GM18498 (cell line): ENCODE measurements at regions not wholly inside any gene's neighbourhood (a gene's known extent, or its start where the extent isn't known, plus 50 kb on each side); places are given as distances from the start of the nearest gene placed in this dataset.

Source experiments
- ATAC-seq: cut with Tn5 transposase; IDR thresholded peaks from one replicate; pipeline ENCODE4 v1.9.1; 2021; ENCODE audit warnings: mild to moderate bottlenecking, moderate library complexity; ENCODE audit not compliant: unreplicated experiment

DNA sequence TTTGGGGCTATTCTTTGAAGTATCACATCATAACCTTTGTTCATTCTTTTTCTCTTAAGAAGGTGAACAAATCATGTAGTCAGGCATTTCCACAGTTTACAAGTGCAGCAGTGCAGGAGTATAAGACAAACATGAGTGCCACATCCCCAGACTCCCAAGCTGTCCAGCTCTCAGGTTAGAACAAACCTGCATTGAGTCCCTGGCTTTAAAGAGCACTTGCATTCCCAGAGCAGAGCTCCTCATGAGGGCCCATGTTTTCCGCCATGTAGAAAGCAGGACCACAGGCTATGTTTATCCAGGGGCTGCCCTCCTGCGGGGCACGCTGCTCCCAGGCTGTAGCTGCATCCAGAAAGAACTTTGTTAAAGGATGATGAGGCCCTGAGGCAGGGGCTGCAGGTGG, 267.7 kb downstream of the TLE3 start:
- ATAC-seq: no peak

DNA sequence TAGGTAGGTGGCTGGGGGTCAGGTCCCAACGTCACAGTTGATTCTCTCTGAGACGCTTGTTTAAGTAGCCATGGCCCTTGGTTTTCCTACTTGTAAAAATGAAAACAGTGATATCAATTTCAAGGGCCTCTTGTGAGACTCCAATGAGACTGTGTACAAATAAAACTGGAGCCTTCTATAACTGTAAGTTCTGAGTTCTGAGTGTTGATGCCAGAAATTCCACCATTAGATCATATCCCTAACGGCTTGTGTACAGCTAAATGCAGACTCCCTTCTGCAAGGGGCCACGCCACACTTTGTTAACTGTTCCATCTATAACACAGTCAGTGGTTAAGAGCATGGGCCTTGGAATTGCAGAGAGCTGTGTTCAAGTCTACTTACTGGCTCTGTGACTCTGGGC, 267.3 kb downstream of the TLE3 start:
- ATAC-seq: no peak

DNA sequence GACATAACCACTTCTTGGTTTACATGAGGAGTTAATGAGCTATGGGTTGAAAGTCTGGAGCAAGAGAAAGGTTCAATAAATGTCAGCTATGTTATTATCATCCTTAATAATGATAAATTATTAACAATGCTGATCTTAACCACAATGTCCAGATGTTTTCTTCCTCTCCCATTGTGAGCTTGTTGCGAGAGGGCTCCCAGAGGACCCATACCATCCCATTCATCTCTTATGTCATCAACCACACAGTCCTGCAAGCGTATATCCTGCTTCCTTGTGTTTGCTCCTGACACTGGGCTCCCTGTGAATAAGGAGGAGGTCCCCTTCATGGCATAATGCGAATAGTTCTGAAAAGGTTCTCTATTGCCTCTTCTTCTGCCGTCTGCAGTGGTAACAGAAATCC, 266.8 kb downstream of the TLE3 start:
- no peak for ATAC-seq

DNA sequence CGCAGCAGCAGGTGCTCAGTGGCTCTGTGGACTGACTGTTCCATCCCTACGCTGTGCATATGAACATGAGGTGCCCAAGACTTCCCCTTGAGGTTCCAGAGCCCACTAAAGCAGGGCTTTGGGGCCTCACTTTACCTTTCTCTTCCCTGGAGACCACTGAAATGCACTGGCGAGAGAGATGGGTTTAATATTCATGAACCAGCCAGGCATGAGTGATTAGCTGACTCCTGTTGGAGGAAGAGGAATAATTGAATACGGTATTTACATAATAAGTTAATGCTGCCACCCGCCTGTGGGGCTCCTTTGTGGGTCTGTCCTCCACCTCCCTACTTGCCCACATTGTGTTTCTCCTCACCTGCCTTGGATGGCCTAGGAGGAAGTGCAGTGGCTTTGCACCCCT, 263.4 kb downstream of the TLE3 start:
- ATAC-seq: no peak

DNA sequence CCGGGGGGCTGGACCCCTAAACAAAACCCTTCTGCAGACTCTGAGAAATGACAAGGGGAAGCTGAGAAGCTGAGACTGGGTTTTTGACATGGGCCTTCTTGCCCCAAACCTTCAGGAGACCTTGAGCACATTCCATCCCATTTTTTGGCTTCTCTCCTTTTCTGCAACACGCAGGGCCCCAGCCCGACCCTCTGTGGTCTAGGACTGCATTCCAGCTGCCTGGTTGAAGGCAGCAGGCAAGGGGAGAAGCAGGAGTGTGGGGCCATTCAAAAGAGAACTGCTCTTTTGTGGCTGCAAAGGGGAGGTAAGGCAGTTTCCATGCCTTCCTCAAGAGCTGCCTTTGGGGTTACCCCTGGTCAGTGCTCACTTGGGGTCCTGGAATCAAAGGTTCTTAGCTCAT, 263.0 kb downstream of the TLE3 start:
- no peak for ATAC-seq

DNA sequence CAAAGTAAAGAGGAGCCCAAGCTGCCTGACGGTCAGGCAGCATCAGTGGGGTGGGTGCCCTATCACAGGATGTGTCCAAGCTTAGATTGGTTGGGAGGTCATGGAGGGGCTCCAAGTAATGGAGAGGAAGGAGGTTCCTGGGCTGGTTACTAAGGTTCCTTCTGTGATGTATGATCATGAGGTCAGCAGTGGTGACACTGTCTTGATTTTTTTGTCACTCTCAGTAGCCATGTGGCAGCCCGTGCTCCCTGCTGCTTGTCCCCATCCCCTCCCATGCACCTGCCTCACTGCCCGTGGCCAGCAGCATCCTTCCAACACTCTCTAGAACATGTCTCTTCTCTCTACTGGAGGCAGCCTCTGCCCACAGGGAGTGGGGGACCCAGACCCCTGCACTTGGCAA, 261.7 kb downstream of the TLE3 start:
- ATAC-seq: no peak

DNA sequence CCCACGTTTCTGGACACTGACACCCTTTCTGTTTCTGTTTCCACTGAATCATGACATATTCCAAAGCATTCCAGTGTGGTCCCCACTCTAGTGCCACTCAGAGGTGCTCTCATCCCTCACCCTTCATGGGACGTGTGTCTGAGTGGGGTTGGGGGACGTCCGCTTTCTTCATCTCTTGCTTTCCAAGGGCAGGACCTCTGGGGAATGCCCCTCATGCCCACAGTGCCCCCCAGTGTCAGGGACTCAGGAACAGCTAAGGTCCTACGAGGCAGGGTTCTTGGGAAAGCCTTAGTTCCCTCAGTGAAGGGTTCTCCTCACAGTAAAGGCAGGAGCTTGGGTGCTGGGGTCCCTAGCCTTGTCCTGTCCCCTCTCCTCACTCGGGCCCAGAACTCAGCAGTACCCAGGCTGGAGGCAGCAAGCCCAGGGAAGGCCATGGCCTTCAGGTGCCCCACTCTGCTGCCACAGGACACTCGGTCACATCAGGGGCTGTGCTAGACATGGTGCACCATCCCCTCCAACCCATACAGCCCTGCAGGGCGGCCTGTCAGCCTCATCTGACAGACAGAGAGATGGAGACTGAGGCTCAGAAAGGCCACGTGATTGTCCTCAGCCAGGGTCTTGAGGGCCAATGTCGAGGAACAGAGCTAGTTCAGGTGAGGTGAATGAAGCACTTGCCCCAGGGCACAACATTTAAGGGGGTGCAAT, 261.0 kb downstream of the TLE3 start:
- ATAC-seq: no peak

DNA sequence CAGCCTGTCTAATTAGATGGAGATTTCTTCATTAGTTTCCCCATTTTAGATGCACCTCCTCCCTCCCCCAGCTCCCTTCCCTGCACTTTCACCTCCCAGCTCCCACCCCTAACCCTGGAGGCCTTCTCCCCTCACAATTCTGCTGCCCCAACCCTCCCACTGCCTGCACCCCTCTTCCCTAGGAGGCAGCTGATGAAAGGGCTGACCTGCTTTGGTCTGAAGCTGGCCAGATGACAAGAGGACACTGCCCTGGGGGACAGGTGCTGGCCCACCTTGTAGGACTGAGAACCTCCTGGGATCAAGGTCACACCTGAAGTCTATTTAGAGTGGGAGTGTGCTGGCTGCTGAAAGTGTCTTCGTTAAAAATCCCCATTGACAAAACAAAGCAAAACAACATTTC, 259.4 kb downstream of the TLE3 start:
- ATAC-seq: no peak

DNA sequence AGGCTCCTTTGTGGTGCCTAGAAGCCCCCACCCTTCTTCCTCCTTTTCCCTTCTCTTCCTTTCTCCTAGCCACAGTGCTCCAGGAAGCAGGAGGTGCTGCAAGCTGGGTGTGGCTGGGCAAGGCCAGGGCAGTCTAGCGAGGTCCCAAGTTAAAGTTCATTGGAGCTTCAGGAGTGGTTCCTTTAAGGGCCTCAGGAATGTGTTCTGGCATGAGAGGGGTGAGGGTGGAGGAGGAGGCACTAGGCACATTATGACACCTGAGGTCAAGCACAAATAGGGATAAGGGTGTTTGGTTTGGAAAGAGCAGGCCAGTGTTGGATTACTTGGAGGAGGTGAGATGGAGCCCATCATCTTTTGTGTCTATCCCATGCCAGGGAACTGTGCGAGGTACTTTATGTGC, 258.7 kb downstream of the TLE3 start:
- no peak for ATAC-seq

DNA sequence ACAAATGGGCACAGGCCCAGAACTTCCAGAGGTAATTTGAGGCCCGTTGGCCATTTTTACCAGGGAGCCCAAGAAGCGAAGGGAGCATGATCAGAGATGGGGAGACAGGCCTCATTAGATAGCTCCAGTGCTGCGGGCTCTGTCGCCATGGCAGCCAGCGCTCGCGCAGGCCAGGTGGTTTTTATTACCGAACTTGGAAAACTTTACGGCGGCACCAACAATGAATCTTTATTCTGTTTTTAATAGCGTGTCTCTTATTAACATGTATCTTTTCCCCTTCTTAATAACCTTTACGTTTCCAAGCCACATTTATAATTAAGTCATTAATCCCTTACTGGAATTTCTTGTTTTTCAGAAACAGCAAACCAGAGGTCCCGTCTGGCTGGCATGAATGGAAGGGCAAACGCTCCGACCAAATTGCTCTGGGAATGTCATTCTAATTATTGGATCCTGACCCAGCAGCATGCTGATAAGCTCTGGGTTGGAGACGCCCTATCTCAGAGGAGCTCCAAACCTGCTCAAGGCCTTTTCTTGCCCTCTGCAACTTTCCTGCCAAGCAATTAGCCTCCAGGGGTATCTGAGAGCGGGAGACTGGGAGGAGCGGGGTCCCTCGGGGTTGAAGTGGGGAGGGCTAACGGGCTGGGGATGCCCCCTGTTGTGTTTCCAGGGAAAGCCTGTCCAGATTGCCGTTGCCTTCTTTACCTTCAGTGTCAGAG, 256.4 kb downstream of the TLE3 start:
- no peak for ATAC-seq

DNA sequence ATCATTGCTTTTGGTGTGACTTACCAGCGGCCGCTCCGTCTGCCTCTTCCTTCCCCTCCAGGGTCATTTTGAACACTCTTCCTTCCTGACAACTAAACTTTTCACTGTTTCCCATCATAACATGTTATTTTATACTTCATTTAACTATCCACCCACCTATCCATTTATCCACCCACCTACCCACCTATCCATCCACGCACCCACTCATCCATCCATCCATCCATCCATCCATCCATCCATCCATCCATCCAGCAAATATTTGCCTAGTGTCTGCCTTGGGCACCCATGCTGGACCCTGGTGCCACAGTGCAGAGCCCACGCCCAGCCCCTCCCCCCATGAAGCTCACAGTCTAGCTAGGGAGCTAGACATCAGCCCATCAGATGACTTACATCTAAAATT, 254.9 kb downstream of the TLE3 start:
- no peak for ATAC-seq

DNA sequence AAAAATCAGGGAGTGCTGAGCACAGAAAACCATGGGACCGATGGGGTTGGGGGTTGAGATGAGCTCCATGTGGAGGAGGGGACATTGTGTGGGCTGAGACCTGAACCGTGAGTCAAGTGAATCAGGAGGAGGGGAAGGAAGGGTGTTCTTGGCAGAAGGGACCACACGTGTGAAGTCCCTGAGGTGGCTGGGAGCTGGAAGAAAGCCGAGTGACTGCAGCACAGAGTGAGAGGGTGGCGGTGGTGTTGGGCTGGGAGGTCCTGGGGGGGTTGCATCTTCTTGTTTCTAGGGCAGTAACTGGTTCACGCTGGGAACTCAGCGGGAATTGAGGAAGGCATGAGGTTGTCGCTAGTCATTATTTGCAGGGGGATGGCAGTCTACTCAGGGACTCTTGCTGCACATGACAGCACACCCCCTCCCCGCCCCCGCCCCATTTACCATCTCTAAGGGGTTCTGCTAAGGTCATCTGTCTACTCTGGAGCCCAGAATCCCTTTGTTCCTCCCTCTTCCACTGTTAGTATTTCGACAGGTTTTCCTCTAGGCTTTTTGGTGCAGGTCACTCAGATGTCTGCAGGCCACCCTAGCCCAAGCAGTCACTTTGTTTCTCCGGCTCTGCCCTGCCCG, 254.3 kb downstream of the TLE3 start:
- no peak for ATAC-seq

DNA sequence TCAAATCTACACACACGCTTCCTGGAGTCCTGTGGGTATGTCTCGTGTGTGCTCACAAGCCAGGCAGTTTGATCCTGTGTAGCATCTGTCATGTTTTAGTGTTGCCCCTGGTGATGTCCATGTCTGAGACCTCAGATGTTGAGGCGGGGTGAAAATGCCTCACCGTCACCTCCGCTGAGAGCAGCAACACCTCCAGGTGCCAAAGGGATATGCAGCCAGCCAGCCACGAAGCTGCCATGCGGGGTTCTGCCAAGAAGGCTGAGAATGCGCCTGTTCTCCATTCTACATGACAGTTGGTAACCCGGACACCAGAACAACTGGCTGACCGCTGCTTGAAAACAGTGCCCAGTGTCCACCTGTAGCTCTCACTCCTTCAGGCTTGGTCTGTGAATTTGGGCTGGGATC, 253.8 kb downstream of the TLE3 start:
- no peak for ATAC-seq

DNA sequence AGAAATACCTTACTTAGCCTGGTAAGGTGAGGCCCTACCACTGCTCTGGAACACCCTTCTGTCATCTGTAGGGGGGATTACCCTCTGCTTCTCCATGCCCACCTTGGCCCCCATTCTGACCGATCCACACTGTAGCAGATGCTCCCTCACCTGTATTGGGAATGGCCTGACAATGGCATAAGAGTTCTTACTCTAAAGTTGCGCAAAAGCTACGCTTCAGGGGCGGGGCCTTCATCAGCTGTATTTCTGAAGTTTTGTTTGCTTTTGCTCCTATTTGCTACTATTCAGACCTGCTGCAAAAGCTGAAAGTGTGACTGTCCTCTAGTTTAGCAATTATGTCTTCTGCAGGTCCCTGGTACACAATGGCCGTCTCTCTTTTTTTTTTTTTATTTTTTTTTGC, 252.6 kb downstream of the TLE3 start:
- ATAC-seq: no peak

DNA sequence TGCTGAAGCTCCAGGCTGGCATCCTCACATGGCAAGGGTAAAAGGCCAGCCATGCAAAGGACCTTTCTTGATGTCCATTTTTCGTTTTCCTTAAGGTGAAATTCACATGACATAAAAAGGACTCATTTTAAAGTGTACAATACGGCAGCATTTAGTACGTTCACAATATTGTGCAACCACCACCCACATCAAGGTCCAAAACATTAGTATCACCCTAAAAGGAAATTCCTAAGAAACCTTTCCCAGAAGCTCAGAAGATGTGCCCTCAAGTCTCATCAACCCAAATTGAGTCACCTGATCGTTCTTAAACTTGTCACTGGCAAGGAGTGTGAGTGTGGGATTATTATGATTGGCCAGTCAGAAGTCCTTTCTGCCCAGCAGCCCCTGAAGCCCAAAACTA, 250.1 kb downstream of the TLE3 start:
- no peak for ATAC-seq

DNA sequence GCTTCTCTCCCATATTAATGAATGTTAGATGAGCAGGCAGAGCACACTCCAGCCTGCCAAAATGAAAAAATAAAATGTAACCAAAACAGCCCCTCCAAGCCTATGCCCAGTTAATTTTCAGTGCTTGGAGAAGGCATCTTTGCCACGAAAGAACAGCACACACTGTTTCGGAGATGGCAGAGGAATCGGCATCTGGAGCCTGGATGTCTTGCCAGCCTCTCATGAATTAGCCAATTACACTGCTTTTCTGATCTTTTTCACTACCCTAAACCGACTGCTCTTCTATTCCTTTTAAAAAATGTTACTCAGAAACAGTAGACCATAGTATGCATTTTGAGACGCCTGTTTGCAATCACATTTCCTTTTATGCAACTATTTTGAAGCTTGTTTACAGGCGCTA, 249.6 kb downstream of the TLE3 start:
- no peak for ATAC-seq

DNA sequence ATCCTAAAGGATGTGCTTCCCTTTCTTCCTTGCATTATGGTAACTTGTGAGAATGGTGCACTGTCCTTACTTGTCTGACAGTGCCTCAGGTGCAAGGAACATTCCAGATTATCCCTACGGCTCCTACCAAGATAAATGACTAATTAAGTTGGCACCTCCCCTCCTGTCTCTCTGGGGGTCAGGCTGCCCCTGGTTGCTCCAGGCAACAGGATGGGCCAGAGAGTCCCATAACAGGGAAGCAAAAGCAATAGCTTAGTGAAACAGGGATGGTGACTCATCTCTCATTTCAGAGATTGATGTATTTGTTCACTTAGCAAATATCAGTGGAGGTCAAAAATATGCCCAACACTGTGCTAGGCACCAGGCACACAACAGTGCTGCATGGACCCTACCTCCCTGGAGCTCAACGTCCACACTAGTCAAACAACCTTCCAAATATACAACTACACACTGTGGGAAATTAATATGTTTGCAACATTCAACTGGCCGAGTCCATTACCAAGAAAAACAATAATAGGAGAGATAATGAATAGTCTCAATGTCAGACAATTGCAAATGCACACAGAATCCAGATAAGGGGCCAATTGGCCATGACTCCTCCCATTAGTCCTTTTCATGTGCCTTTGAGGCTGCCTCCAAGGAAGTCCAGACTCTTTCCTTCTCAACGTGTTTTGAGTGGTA, 249.0 kb downstream of the TLE3 start:
- ATAC-seq: no peak

DNA sequence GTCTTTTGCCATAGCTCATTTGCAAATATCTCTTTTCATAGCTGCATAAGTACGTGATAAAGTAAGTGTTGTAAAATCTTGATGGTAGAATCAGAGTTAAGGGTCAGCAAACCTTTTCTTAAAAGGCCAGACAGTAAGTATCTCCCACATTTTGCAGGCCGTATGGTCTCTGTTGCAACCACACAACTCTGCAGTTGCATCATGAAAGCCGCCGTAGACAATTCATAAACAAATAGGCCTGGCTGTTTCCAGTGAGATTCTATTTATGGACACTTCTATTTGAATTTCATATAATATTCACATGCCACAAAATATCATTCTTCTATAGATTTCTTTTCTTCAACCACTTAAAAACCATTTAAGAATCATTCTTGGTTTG, 248.5 kb downstream of the TLE3 start:
- ATAC-seq: no peak

DNA sequence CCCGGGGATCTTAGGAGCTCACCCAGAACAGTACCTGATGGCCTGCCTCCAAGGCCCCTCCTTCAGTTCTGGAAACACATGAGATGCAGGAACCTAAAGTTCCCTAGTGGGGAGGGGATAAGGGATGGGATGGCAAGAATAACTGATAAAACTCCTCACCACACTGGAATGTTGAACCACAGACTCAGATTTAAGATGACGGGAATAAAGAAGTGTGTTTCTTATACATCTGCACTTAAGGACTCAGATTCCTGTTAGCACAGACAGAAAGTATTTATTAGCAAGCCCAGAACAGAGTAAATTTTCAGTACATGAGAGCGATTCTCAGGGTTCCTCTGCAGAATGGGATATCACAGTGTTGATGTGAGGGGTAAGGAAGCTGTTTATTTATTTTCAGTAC, 245.2 kb downstream of the TLE3 start:
- no peak for ATAC-seq

DNA sequence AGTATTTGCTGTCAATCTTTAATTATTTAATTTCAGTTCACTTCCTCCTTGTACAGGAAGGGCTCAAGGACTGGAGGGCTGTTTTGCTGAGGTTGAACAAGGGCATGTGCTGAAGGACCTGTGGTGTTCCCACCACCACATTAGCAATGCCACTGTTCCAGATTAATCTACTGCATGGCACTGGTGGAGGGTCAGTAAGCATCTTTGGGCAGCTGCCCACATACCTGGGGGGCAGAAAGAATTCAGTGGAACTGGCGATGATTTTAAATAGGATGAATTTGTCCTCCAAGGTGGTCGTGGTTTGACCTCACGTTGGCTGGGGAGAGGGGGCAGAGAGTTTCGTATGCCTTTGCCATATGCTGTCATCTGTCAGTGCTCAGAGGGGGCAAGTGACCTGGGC, 244.8 kb downstream of the TLE3 start:
- no peak for ATAC-seq

DNA sequence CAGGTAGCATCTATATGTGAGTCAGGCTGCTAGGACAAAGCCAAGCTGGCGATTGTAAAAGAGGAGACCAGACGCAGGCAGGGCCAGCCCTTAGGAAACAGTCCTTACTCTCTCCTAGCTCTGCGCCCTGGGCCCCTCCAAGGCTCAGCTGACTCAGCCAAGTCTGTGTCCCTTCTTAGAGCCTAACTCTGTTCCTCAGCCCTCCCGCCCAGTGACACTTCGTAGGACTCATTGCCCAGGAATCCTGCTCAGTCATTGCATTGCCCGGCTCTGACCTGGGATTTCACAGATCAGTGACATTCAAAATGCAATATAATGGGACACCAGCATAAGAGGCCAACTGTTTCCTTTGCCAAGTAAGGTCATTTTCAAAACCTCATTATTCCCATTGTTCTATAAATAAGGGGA, 244.2 kb downstream of the TLE3 start:
- ATAC-seq: no peak

DNA sequence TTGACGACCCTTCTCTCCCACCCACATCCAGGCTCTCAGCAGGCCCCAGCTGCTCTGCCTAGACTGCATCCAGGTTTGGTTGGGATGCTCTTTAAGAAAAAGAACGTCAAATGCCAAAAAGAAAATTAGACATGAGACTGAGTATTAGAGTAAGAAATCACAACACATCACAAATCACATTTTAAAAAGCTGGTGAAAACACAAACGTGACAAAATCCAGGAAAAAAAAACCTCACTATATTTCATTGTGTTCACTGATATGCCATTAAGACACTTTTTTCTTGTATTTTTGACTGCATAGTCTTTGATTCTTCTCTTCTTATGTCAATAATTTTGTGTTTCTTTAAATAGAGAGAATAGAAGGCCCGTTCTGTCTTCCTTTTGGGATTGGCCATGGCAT, 243.7 kb downstream of the TLE3 start:
- no peak for ATAC-seq
